ENCODE measurements at regions not wholly inside any gene's neighbourhood (a gene's known extent, or its start where the extent isn't known, plus 50 kb on each side); places are given as distances from the start of the nearest gene placed in this dataset.

- Histone ChIP-seq H3K36me3 (ENCODE audit: control insufficient read depth, insufficient read depth, low read length) (no peaks in the 10 kb centered on the region), H3K4me3 (ENCODE audit: low read length) (no peak overlapping the region), H3K9me3 (ENCODE audit: control insufficient read depth, low read depth, low read length) (no peaks in the 10 kb centered on the region), H3K4me1 (ENCODE audit: control insufficient read depth, insufficient read depth, low read length) (no peaks in the 10 kb centered on the region), H3K27me3 (ENCODE audit: control insufficient read depth, insufficient read depth, low read length) (no peaks in the 10 kb centered on the region), H3K27ac (ENCODE audit: low read length) (no peak overlapping the region)
- WGBS (ENCODE audit: insufficient coverage, low lambda C conversion rate) = 71% methylated on average over 1 of the region's 3 CpGs
- DNase-seq = no peak
Observed at GRCh38 chr7:97372882-97373281, 255.4 kb downstream of the SDHAF3 start.

- Histone ChIP-seq H3K27me3 (ENCODE audit: control insufficient read depth, insufficient read depth, low read length) (no peaks in the 10 kb centered on the region), H3K27ac (ENCODE audit: low read length) (no peak overlapping the region), H3K4me1 (ENCODE audit: control insufficient read depth, insufficient read depth, low read length) (no peaks in the 10 kb centered on the region), H3K9me3 (ENCODE audit: control insufficient read depth, low read depth, low read length) (no peaks in the 10 kb centered on the region), H3K4me3 (ENCODE audit: low read length) (no peak overlapping the region), H3K36me3 (ENCODE audit: control insufficient read depth, insufficient read depth, low read length) (no peaks in the 10 kb centered on the region)
- no peak for DNase-seq
- WGBS (ENCODE audit: insufficient coverage, low lambda C conversion rate) = 77% methylated on average over 3 of the region's 6 CpGs
Observed at GRCh38 chr7:97373736-97374135, 256.2 kb downstream of the SDHAF3 start.

GRCh38 chr7:97377713-97378112 lies 260.2 kb downstream of the SDHAF3 start:
- no peaks in the 10 kb centered on the region for H3K27me3 ChIP-seq (ENCODE audit: control insufficient read depth, insufficient read depth, low read length)
- no CpG with 5 or more reads among the region's 3 CpGs for WGBS (ENCODE audit: insufficient coverage, low lambda C conversion rate)

GRCh38 chr7:97381815-97382554 lies 264.5 kb downstream of the SDHAF3 start:
- H3K36me3 ChIP-seq (ENCODE audit: control insufficient read depth, insufficient read depth, low read length) = no peaks in the 10 kb centered on the region
- no peak for DNase-seq
- no peak overlapping the region for H3K4me3 ChIP-seq (ENCODE audit: low read length)
- 76% methylated on average over 3 of the region's 4 CpGs for WGBS (ENCODE audit: insufficient coverage, low lambda C conversion rate)
- no peaks in the 10 kb centered on the region for H3K9me3 ChIP-seq (ENCODE audit: control insufficient read depth, low read depth, low read length)
- H3K27ac ChIP-seq (ENCODE audit: low read length) = no peak overlapping the region
- no peaks in the 10 kb centered on the region for H3K4me1 ChIP-seq (ENCODE audit: control insufficient read depth, insufficient read depth, low read length)
- no peaks in the 10 kb centered on the region for H3K27me3 ChIP-seq (ENCODE audit: control insufficient read depth, insufficient read depth, low read length)

More at GRCh38 chr7:97377713-97378112, 260.2 kb downstream of the SDHAF3 start:
- no peak overlapping the region for H3K4me3 ChIP-seq (ENCODE audit: low read length)
- H3K27ac ChIP-seq (ENCODE audit: low read length) = no peak overlapping the region
- no peaks in the 10 kb centered on the region for H3K4me1 ChIP-seq (ENCODE audit: control insufficient read depth, insufficient read depth, low read length)
- no peak for DNase-seq
- no peaks in the 10 kb centered on the region for H3K9me3 ChIP-seq (ENCODE audit: control insufficient read depth, low read depth, low read length)
- H3K36me3 ChIP-seq (ENCODE audit: control insufficient read depth, insufficient read depth, low read length) = no peaks in the 10 kb centered on the region

- no CpG with 5 or more reads among the region's 6 CpGs for WGBS (ENCODE audit: insufficient coverage, low lambda C conversion rate)
- Histone ChIP-seq H3K4me1 (ENCODE audit: control insufficient read depth, insufficient read depth, low read length) (no peaks in the 10 kb centered on the region), H3K36me3 (ENCODE audit: control insufficient read depth, insufficient read depth, low read length) (no peaks in the 10 kb centered on the region), H3K27ac (ENCODE audit: low read length) (no peak overlapping the region), H3K27me3 (ENCODE audit: control insufficient read depth, insufficient read depth, low read length) (no peaks in the 10 kb centered on the region), H3K4me3 (ENCODE audit: low read length) (no peak overlapping the region), H3K9me3 (ENCODE audit: control insufficient read depth, low read depth, low read length) (no peaks in the 10 kb centered on the region)
- DNase-seq = no peak
Observed at GRCh38 chr7:97390052-97390451, 272.6 kb downstream of the SDHAF3 start.

- Histone ChIP-seq H3K9me3 (ENCODE audit: control insufficient read depth, low read depth, low read length) (no peaks in the 10 kb centered on the region), H3K36me3 (ENCODE audit: control insufficient read depth, insufficient read depth, low read length) (no peaks in the 10 kb centered on the region), H3K27me3 (ENCODE audit: control insufficient read depth, insufficient read depth, low read length) (no peaks in the 10 kb centered on the region), H3K27ac (ENCODE audit: low read length) (no peak overlapping the region), H3K4me1 (ENCODE audit: control insufficient read depth, insufficient read depth, low read length) (no peaks in the 10 kb centered on the region), H3K4me3 (ENCODE audit: low read length) (no peak overlapping the region)
- no CpG with 5 or more reads among the region's 4 CpGs for WGBS (ENCODE audit: insufficient coverage, low lambda C conversion rate)
- no peak for DNase-seq
Observed at GRCh38 chr7:97390915-97391593, 273.6 kb downstream of the SDHAF3 start.

- no peak for DNase-seq
- H3K36me3 ChIP-seq (ENCODE audit: control insufficient read depth, insufficient read depth, low read length) = no peaks in the 10 kb centered on the region
Observed at GRCh38 chr7:97401398-97401797, 283.9 kb downstream of the SDHAF3 start.

GRCh38 chr7:97405835-97406234 lies 288.3 kb downstream of the SDHAF3 start:
- WGBS (ENCODE audit: insufficient coverage, low lambda C conversion rate) = 17% methylated on average over 1 of the region's 3 CpGs
- H3K4me1 ChIP-seq (ENCODE audit: control insufficient read depth, insufficient read depth, low read length) = no peaks in the 10 kb centered on the region
- H3K27ac ChIP-seq (ENCODE audit: low read length) = no peak overlapping the region
- no peaks in the 10 kb centered on the region for H3K36me3 ChIP-seq (ENCODE audit: control insufficient read depth, insufficient read depth, low read length)
- DNase-seq = no peak
- H3K4me3 ChIP-seq (ENCODE audit: low read length) = no peak overlapping the region
- no peaks in the 10 kb centered on the region for H3K27me3 ChIP-seq (ENCODE audit: control insufficient read depth, insufficient read depth, low read length)
- no peaks in the 10 kb centered on the region for H3K9me3 ChIP-seq (ENCODE audit: control insufficient read depth, low read depth, low read length)

More at GRCh38 chr7:97401398-97401797, 283.9 kb downstream of the SDHAF3 start:
- H3K27ac ChIP-seq (ENCODE audit: low read length) = no peak overlapping the region
- H3K4me3 ChIP-seq (ENCODE audit: low read length) = no peak overlapping the region
- no peaks in the 10 kb centered on the region for H3K4me1 ChIP-seq (ENCODE audit: control insufficient read depth, insufficient read depth, low read length)
- no peaks in the 10 kb centered on the region for H3K9me3 ChIP-seq (ENCODE audit: control insufficient read depth, low read depth, low read length)
- 86% methylated on average over 1 of the region's 5 CpGs for WGBS (ENCODE audit: insufficient coverage, low lambda C conversion rate)
- H3K27me3 ChIP-seq (ENCODE audit: control insufficient read depth, insufficient read depth, low read length) = no peaks in the 10 kb centered on the region

GRCh38 chr7:97407106-97407505 lies 289.6 kb downstream of the SDHAF3 start:
- no peak overlapping the region for H3K27ac ChIP-seq (ENCODE audit: low read length)
- no peak for DNase-seq
- H3K4me3 ChIP-seq (ENCODE audit: low read length) = no peak overlapping the region
- H3K36me3 ChIP-seq (ENCODE audit: control insufficient read depth, insufficient read depth, low read length) = no peaks in the 10 kb centered on the region
- no peaks in the 10 kb centered on the region for H3K4me1 ChIP-seq (ENCODE audit: control insufficient read depth, insufficient read depth, low read length)
- no peaks in the 10 kb centered on the region for H3K9me3 ChIP-seq (ENCODE audit: control insufficient read depth, low read depth, low read length)
- H3K27me3 ChIP-seq (ENCODE audit: control insufficient read depth, insufficient read depth, low read length) = no peaks in the 10 kb centered on the region

GRCh38 chr7:97409346-97409745 lies 291.8 kb downstream of the SDHAF3 start:
- H3K27me3 ChIP-seq (ENCODE audit: control insufficient read depth, insufficient read depth, low read length) = no peaks in the 10 kb centered on the region
- H3K36me3 ChIP-seq (ENCODE audit: control insufficient read depth, insufficient read depth, low read length) = no peaks in the 10 kb centered on the region
- no peaks in the 10 kb centered on the region for H3K4me1 ChIP-seq (ENCODE audit: control insufficient read depth, insufficient read depth, low read length)
- no peaks in the 10 kb centered on the region for H3K9me3 ChIP-seq (ENCODE audit: control insufficient read depth, low read depth, low read length)
- no peak overlapping the region for H3K4me3 ChIP-seq (ENCODE audit: low read length)
- no peak overlapping the region for H3K27ac ChIP-seq (ENCODE audit: low read length)
- no peak for DNase-seq
- WGBS (ENCODE audit: insufficient coverage, low lambda C conversion rate) = 80% methylated on average over 1 of the region's 2 CpGs

GRCh38 chr7:97418312-97418711 lies 300.8 kb downstream of the SDHAF3 start:
- Histone ChIP-seq H3K4me3 (ENCODE audit: low read length) (no peak overlapping the region), H3K36me3 (ENCODE audit: control insufficient read depth, insufficient read depth, low read length) (no peaks in the 10 kb centered on the region), H3K4me1 (ENCODE audit: control insufficient read depth, insufficient read depth, low read length) (no peaks in the 10 kb centered on the region), H3K27me3 (ENCODE audit: control insufficient read depth, insufficient read depth, low read length) (no peaks in the 10 kb centered on the region), H3K9me3 (ENCODE audit: control insufficient read depth, low read depth, low read length) (no peaks in the 10 kb centered on the region), H3K27ac (ENCODE audit: low read length) (no peak overlapping the region)
- DNase-seq = no peak
- 100% methylated on average over 1 of the region's 2 CpGs for WGBS (ENCODE audit: insufficient coverage, low lambda C conversion rate)
